GM18870 (cell line): ENCODE measurements at regions not wholly inside any gene's neighbourhood (a gene's known extent, or its start where the extent isn't known, plus 50 kb on each side); places are given as distances from the start of the nearest gene placed in this dataset.

Experiments used
- ATAC-seq: cut with Tn5 transposase; IDR thresholded peaks from one replicate; pipeline ENCODE4 v1.9.1; 2021; ENCODE audit warnings: moderate library complexity; ENCODE audit not compliant: unreplicated experiment

DNA sequence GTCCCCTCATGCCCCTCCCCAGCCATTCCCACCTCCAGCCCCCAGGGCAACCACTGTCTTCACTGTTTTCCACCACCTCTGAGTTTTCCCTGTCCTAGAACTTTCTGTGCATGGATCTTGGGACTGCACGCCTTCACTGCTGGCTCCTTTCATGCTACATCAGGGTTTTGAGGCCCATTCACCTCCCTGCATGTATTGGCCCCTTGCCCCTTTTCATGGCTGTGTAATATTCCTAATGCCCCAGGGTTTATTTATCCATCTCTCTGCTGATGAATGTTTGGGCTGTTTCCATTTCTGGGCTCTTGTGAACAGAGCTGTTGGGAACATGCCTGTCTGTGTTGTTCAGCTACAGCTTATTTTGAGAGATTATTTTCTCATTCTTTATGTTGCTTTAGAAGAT is 205.0 kb downstream of the RBFOX3 start:
- no peak for ATAC-seq

- no peak for ATAC-seq
Observed at GRCh38 chr17:79404136-79404911, 206.5 kb downstream of the RBFOX3 start.

GRCh38 chr17:79401704-79402674 is 208.9 kb downstream of the RBFOX3 start:
- no peak for ATAC-seq

DNA sequence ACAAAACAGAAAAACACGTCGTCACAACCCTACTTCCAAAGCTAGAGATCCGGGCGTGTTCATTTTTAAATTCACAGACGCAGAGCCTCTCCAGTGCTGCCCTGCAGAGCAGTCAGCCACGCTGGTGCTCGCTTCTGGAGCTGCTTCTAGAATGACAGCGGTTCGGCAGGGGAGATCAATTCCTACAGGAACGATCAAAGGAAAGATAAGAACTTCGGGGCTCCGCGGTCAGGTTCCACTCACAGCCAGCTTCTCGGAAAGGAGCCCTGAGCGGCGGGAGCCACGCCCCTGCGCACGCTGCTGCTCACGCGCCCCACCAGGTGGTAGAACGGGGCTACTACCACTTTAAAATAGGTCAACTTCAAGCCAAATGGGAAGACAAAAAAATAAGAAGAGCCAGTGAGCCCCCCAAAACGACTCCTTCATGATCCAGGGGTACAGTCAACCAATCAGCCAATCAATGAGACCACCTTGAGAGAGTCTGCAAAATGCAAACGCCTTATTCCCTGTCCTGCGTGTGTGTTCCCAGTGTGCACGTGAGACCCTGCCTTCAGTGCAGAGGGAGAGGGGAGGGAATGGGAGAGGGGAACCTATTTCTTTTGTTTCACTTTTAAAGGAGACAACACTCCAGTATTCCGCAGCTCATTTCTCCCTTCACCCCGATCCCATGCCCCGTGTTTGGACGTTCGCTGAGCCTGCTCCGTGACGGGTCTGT is 209.7 kb downstream of the RBFOX3 start:
- ATAC-seq, result no peak

DNA sequence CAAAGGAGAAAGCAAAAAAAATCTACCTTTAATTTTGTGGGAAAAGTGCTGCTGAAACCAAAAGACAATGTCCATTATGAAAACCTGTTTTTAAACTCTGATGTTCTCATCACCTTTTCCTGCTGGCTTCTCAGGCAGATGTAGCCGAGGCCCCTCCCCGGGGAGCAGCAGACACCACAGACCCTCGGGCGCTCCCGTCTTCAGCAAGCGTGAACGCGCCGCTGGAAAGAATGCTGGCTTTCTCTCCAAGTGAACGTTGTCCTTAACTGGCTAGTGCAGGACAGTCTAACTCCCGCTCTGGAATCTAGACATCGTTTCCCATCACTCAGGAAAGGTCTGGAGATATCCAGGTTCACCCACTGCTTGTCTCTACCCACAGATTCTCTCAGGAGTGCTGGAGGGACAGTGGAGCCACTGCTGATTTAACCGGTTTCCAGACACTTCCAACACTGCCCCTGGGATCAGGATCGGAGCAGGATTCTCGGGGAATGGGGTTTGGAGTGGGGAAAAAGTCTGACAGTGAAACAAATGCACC is 211.2 kb downstream of the RBFOX3 start:
- ATAC-seq, result no peak

DNA sequence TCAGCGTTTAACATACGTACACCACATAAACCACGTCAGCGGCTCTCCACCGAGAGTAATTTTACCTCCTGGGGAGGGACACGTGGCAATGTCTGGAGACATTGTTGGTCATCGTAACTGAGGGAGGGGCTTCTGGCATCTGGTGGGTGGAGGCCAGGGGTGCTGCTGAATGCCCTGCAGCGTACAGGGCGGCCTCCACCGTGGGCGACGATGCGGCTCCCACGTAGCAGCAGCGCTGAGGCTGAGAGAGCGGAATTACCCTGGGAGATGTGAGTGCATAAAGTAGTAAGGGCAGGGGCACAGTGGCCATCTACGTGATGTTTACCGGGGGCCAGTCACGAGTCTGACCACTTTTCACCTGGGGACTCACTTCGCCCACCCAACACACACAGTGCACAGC is 212.4 kb downstream of the RBFOX3 start:
- ATAC-seq, result no peak

- no peak for ATAC-seq
Observed at GRCh38 chr17:79396696-79397095, 214.2 kb downstream of the RBFOX3 start.

GRCh38 chr17:79395545-79395944 is 215.3 kb downstream of the RBFOX3 start:
- ATAC-seq, result no peak

DNA sequence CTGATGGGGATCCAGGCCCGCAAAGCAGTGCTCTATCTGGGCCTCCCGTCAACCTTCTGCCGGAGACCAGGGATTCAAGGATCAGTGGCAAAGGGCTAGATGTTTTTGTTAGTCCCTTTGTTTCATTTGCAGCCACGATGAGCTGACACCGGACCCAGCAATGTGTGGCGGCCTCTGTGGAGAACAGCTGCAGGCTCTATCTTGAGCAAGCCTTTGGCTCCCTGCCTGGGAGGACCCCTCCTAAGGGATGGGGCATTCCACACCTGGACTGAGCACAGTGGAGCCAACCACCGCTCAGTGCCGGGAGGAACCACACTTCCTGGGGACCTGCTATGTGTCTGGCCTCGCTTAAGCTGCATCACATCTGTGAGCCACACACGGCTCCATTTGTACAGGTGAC is 215.8 kb downstream of the RBFOX3 start:
- ATAC-seq, result no peak

- no peak for ATAC-seq
Observed at GRCh38 chr17:79393358-79394052, 217.3 kb downstream of the RBFOX3 start.

- ATAC-seq, result no peak
Observed at GRCh38 chr17:79392598-79392997, 218.3 kb downstream of the RBFOX3 start.

DNA sequence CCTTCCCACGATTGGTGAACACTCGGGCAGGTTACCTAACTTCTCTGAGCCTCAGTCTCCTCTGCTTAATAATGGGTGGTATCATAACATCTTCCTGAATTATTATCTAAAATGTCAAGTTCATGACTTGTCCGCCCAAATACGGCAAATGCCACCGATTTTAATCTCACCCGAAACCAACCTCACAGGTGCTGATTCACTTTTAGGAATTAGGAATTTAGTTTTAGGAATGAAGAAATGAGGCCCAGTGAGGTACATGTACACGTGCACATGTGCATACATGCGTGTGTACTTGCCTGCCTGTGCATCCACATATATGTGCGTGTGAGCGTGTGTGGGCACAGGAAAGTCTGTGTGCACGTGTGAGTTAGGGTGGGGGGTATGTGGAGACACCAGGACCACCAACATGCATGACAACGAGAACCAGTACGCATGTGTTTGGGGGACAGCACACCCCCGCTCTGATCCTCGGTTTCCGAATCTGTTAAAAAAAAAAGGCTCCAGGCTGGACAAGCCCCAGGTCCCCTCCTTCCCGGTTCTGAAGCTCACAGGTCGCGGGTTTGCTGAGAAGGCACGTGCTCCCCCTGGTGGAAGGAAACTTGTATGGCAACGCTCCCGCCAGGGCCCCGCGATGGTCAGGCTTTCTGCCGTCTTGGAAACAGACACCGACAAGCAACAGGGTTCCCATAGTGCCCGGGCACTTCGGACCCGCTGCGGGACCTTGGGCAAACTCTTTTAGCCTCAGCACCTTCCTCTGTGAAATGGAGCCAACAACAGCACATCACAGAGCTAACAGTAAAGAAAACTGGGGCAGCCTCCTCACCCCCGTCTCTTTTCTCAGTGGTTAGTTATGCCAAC is 219.2 kb downstream of the RBFOX3 start:
- ATAC-seq, result no peak

DNA sequence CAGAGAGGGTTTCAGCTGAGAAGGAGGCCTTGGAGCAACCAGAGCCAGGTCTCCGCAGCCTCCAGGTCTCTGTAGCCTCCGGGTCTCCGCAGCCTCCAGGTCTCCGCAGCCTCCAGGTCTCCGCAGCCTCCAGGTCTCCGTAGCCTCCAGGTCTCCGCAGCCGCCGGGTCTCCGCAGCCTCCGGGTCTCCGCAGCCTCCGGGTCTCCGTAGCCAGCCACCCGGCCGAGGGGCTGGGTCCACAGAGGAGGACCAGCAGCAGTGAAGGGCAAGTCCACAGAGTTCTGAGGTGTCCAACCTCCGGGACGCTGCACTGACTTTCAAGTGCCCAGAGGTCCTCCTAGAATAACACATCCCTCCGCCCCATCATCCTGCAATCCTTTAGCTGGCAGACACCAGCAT is 221.0 kb downstream of the RBFOX3 start:
- ATAC-seq, result no peak

GRCh38 chr17:79388556-79389295 is 222.1 kb downstream of the RBFOX3 start:
- ATAC-seq, result no peak

DNA sequence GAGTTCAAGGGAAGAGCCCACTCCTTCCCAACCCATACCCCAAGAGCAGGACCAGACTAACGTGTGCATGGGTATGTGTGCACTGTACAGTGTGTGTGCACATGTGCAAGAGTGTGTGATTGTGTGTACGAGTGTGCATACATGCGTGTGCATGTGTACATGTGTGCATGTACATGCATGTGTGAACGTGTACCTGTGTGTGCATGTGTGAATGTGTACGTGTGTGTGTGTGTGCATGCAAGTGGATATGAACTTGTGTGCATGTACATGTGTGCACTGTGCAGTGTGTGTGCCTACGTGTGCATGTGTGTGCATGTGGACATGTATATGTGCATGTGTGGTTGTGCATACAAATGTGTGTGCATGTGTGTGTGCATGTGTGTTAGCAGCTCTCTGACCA is 223.1 kb downstream of the RBFOX3 start:
- no peak for ATAC-seq

GRCh38 chr17:79385962-79386563 is 224.8 kb downstream of the RBFOX3 start:
- ATAC-seq, result no peak

- no peak for ATAC-seq
Observed at GRCh38 chr17:79382313-79382712, 228.5 kb downstream of the RBFOX3 start.

DNA sequence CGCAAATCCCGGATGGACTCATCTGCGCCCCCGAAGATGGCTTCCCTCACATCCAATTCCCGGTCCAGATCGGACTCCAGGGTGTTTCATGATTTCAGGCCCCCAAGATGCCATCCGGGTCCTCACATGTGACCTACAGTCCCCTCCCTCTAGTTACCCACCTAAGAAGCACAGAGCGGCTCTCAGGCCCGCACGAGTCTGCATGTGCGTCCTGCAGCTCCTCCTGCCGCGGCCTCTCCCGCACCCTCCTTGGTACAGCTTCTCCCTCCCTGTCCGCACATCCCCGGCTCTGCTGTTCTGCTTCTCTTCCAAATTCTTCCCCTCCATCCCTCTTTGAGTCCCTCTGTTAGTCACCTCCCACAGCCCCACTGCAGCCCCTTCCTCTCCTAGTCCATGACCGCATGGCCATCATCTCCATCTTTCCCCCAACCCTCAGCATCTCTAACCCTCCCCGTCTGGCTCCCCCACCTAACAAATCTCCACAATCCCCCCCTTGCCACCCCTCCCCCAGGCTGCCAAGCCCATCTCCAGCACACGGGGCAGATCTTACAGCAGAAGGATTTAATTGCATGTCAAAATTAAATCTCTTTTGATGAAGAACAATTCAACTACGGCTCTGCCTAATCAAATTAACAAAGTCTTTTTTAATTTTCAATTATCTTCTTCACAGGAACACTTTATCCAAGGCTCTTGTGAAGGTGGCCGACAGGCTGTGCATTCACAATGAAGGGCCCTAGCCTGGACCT is 231.0 kb downstream of the RBFOX3 start:
- no peak for ATAC-seq
